Stimulated activated CD4-positive, alpha-beta T cell treated with anti-CD3 and anti-CD28 coated beads, Interleukin-15, amount 100 ng/mL, for 48 hours (primary cell): ENCODE measurements at regions not wholly inside any gene's neighbourhood (a gene's known extent, or its start where the extent isn't known, plus 50 kb on each side); places are given as distances from the start of the nearest gene placed in this dataset.

Experiments
- DNase-seq, 2 donors: peaks; one replicate each; pipeline ENCODE4 v3.0.0-alpha.2; 2020; ENCODE audit warnings: low read depth in 2 of 2

GRCh38 chr10:129321727-129322126, 145.3 kb upstream of the MGMT start:
- no peak for DNase-seq

- no peak for DNase-seq
Measured at GRCh38 chr10:129322933-129323820, 143.9 kb upstream of the MGMT start.

- no peak for DNase-seq
Measured at GRCh38 chr10:129323879-129324278, 143.2 kb upstream of the MGMT start.

GRCh38 chr10:129325893-129326292, 141.1 kb upstream of the MGMT start:
- no peak for DNase-seq

- no peak for DNase-seq
Measured at GRCh38 chr10:129328546-129328945, 138.5 kb upstream of the MGMT start.

- DNase-seq, result no peak
Measured at GRCh38 chr10:129329385-129330055, 137.5 kb upstream of the MGMT start.

GRCh38 chr10:129330211-129330610, 136.8 kb upstream of the MGMT start:
- no peak for DNase-seq

GRCh38 chr10:129331207-129331838, 135.7 kb upstream of the MGMT start:
- DNase-seq, result no peak

- DNase-seq, result no peak
Measured at GRCh38 chr10:129331839-129332220, 135.2 kb upstream of the MGMT start.

GRCh38 chr10:129332476-129332875, 134.6 kb upstream of the MGMT start:
- peak in 1 of 2 donors; percentile 3 for DNase-seq

- DNase-seq, result no peak
Measured at GRCh38 chr10:129333706-129334105, 133.3 kb upstream of the MGMT start.

GRCh38 chr10:129334266-129334665, 132.8 kb upstream of the MGMT start:
- no peak for DNase-seq

- DNase-seq, result no peak
Measured at GRCh38 chr10:129335396-129335795, 131.6 kb upstream of the MGMT start.

GRCh38 chr10:129335942-129336341, 131.1 kb upstream of the MGMT start:
- DNase-seq, result no peak

GRCh38 chr10:129339191-129339590, 127.8 kb upstream of the MGMT start:
- no peak for DNase-seq

GRCh38 chr10:129339841-129340240, 127.2 kb upstream of the MGMT start:
- no peak for DNase-seq

- no peak for DNase-seq
Measured at GRCh38 chr10:129341087-129341486, 126.0 kb upstream of the MGMT start.

GRCh38 chr10:129342385-129342784, 124.7 kb upstream of the MGMT start:
- no peak for DNase-seq

- DNase-seq, result no peak
Measured at GRCh38 chr10:129343141-129343540, 123.9 kb upstream of the MGMT start.

GRCh38 chr10:129344103-129344502, 122.9 kb upstream of the MGMT start:
- no peak for DNase-seq

- DNase-seq, result no peak
Measured at GRCh38 chr10:129344731-129345355, 122.2 kb upstream of the MGMT start.

- DNase-seq, result no peak
Measured at GRCh38 chr10:129345763-129346162, 121.3 kb upstream of the MGMT start.
